SK-N-SH (cell line): ENCODE measurements at regions not wholly inside any gene's neighbourhood (a gene's known extent, or its start where the extent isn't known, plus 50 kb on each side); places are given as distances from the start of the nearest gene placed in this dataset.

Experiments used
- CTCF ChIA-PET: fragments of 300-600, 350-600 bp; formaldehyde crosslinking; extraction: SDS; loops from one replicate; lab custom pipeline; 2021; lab: Yijun Ruan, JAX
- POLR2A ChIA-PET: fragments of 350-600 bp; sonication (Branson Sonifier 250); formaldehyde crosslinking; extraction: SDS; loops from one replicate; lab custom pipeline; 2020; ENCODE audit warnings: antibody characterized with exemption, inconsistent platforms; lab: Yijun Ruan, JAX
- DNase-seq: peaks from one replicate; pipeline ENCODE4 v3.0.0; 2012
- H2AFZ ChIP-seq: fragments of 200-600 bp; sonication (generic); 2 replicates; pipeline ENCODE4 v1.8.1; 2016; ENCODE audit warnings: antibody characterized with exemption, mild to moderate bottlenecking, low read depth
- H3F3A ChIP-seq: fragments of 200-600 bp; sonication (generic); replicated peaks from 2 replicates; pipeline ENCODE3; 2016; ENCODE audit warnings: antibody characterized with exemption, mild to moderate bottlenecking; ENCODE audit not compliant: insufficient read depth
- H3K27ac ChIP-seq, 2 experiments: fragments of 200-500 bp in 1 of 2; fragments of 200-600 bp in 1 of 2; sonication (Bioruptor generic) in 1 of 2; sonication (generic), shearing (Covaris generic) in 1 of 2; 2 replicates each; pipeline versions ENCODE4 v1.5.1 to v1.6.1; 2014 to 2016; ENCODE audit warnings: low read depth in 2 of 2, inconsistent platforms in 1 of 2, low read length in 1 of 2, mild to moderate bottlenecking in 1 of 2, mixed read lengths in 1 of 2
- H3K27me3 ChIP-seq: fragments of 200-600 bp; sonication (generic), shearing (Covaris generic); 2 replicates; pipeline ENCODE4 v1.6.1; 2016; ENCODE audit warnings: mixed run types; ENCODE audit not compliant: insufficient read depth
- H3K36me3 ChIP-seq, 2 experiments: fragments of 200-500 bp in 1 of 2; fragments of 200-600 bp in 1 of 2; sonication (Bioruptor generic) in 1 of 2; sonication (generic) in 1 of 2; replicated peaks in 1 of 2; 2 replicates each; pipeline versions ENCODE3 to v1.5.1; 2014 to 2016; ENCODE audit warnings: low read length in 1 of 2, mild to moderate bottlenecking in 1 of 2; ENCODE audit not compliant: insufficient read depth in 2 of 2, control insufficient read depth in 1 of 2
- H3K4me1 ChIP-seq, 2 experiments: fragments of 200-500 bp in 1 of 2; fragments of 200-600 bp in 1 of 2; sonication (Bioruptor generic) in 1 of 2; sonication (generic), shearing (Covaris generic) in 1 of 2; 2 replicates each; pipeline versions ENCODE4 v1.5.1 to v1.6.1; 2014 to 2016; ENCODE audit warnings: low read depth in 1 of 2, low read length in 1 of 2, mixed run types in 1 of 2; ENCODE audit not compliant: insufficient read depth in 2 of 2, control insufficient read depth in 1 of 2
- H3K4me2 ChIP-seq: fragments of 200-600 bp; sonication (generic), shearing (Covaris generic); 2 replicates; pipeline ENCODE4 v1.6.1; 2017; ENCODE audit warnings: mixed run types
- H3K4me3 ChIP-seq, 2 experiments: fragments of 200-500 bp in 1 of 2; fragments of 200-600 bp in 1 of 2; sonication (Bioruptor generic) in 1 of 2; sonication (generic), shearing (Covaris generic) in 1 of 2; 2 replicates each; pipeline versions ENCODE4 v1.5.1 to v1.8.1; 2014 to 2016; ENCODE audit warnings: low read depth in 2 of 2, inconsistent platforms in 1 of 2, low read length in 1 of 2, mild to moderate bottlenecking in 1 of 2, mixed read lengths in 1 of 2, moderate library complexity in 1 of 2
- H3K79me2 ChIP-seq: fragments of 200-600 bp; sonication (generic); 2 replicates; pipeline ENCODE4 v1.8.1; 2017; ENCODE audit warnings: mild to moderate bottlenecking; ENCODE audit not compliant: insufficient read depth
- H3K9ac ChIP-seq: fragments of 200-600 bp; sonication (generic); 2 replicates; pipeline ENCODE4 v1.6.1; 2017; ENCODE audit warnings: mixed run types
- H3K9me2 ChIP-seq: fragments of 200-600 bp; sonication (generic); 2 replicates; pipeline ENCODE4 v1.6.1; 2017; ENCODE audit warnings: mixed run types
- H3K9me3 ChIP-seq: fragments of 200-600 bp; sonication (generic); 2 replicates; pipeline ENCODE4 v1.6.1; 2017; ENCODE audit warnings: mixed run types, mild to moderate bottlenecking, moderate library complexity
- H4K20me1 ChIP-seq: fragments of 200-600 bp; sonication (generic); 2 replicates; pipeline ENCODE4 v1.6.1; 2017; ENCODE audit warnings: mild to moderate bottlenecking, mixed run types; ENCODE audit not compliant: insufficient read depth
- CHD2 ChIP-seq: fragments of 150-350 bp; IDR thresholded peaks from 2 replicates; pipeline ENCODE4 v1.6.1; 2018; ENCODE audit warnings: low read length; ENCODE audit not compliant: partially characterized antibody
- EP300 ChIP-seq, 2 experiments: IDR thresholded peaks; 2 replicates each; pipeline versions ENCODE4 v1.4.0 to v1.6.1; 2012; ENCODE audit warnings: borderline replicate concordance in 1 of 2, low read depth in 1 of 2, low read length in 1 of 2
- FOXJ3 ChIP-seq: sonication (generic); formaldehyde crosslinking; IDR thresholded peaks from 2 replicates; pipeline ENCODE4 v1.5.1; 2020; ENCODE audit warnings: mild to moderate bottlenecking, missing genetic modification reagents
- GATA2 ChIP-seq: sonication (generic); formaldehyde crosslinking; IDR thresholded peaks from 2 replicates; pipeline ENCODE4 v1.5.0; 2020; ENCODE audit warnings: mild to moderate bottlenecking, missing genetic modification reagents
- JUND ChIP-seq: IDR thresholded peaks from 2 replicates; pipeline ENCODE4 v1.4.0; 2012
- MAX ChIP-seq: IDR thresholded peaks from 2 replicates; pipeline ENCODE4 v1.4.0; 2012; ENCODE audit warnings: low read depth
- MEF2A ChIP-seq: IDR thresholded peaks from 2 replicates; pipeline ENCODE4 v1.4.0; 2012; ENCODE audit warnings: low read depth, borderline replicate concordance
- MXI1 ChIP-seq: IDR thresholded peaks from 2 replicates; pipeline ENCODE4 v1.6.1; 2012; ENCODE audit warnings: mild to moderate bottlenecking, low read depth, low read length, improper control_type of control experiment
- NFIC ChIP-seq: IDR thresholded peaks from 2 replicates; pipeline ENCODE4 v1.4.0; 2012; ENCODE audit warnings: borderline replicate concordance
- PBX3 ChIP-seq: IDR thresholded peaks from 2 replicates; pipeline ENCODE4; 2012
- RAD21 ChIP-seq: IDR thresholded peaks from 2 replicates; pipeline ENCODE4 v1.6.1; 2012; ENCODE audit warnings: mild to moderate bottlenecking, low read length
- RFX5 ChIP-seq: IDR thresholded peaks from 2 replicates; pipeline ENCODE4 v1.6.1; 2012; ENCODE audit warnings: mild to moderate bottlenecking, improper control_type of control experiment, low read length
- RXRA ChIP-seq: IDR thresholded peaks from 2 replicates; pipeline ENCODE4 v1.4.0; 2012; ENCODE audit warnings: low read depth, mild to moderate bottlenecking, borderline replicate concordance
- TCF12 ChIP-seq: IDR thresholded peaks from 2 replicates; pipeline ENCODE4 v1.4.0; 2012
- TEAD4 ChIP-seq: IDR thresholded peaks from 2 replicates; pipeline ENCODE4 v1.4.0; 2012; ENCODE audit warnings: mild to moderate bottlenecking, borderline replicate concordance; ENCODE audit not compliant: insufficient read depth
- USF1 ChIP-seq: IDR thresholded peaks from 2 replicates; pipeline ENCODE4 v1.4.0; 2012; ENCODE audit warnings: low read depth, borderline replicate concordance
- USF2 ChIP-seq: fragments of 150-350 bp; IDR thresholded peaks from 2 replicates; pipeline ENCODE4 v1.6.1; 2017; ENCODE audit warnings: antibody characterized with exemption, low read length, low read depth, borderline replicate concordance
- YY1 ChIP-seq: IDR thresholded peaks from 2 replicates; pipeline ENCODE4 v1.4.0; 2012; ENCODE audit warnings: low read depth, mild to moderate bottlenecking
- ZBTB33 ChIP-seq: IDR thresholded peaks from 2 replicates; pipeline ENCODE4 v1.4.0; 2012; ENCODE audit warnings: low read depth, borderline replicate concordance
- WGBS: methylation state at CpG from one replicate; pipeline ENCODE4 v1.1.6; 2017; ENCODE audit warnings: low lambda C conversion rate; 5-methylcytosine and 5-hydroxymethylcytosine counted together

GRCh38 chrX:138866643-138867042 lies 155.1 kb upstream of the FGF13 start:
- DNase-seq: no peak
- POLR2A ChIA-PET: no interaction called here
- H3K27ac ChIP-seq: no peak overlapping the region
- H3K9me2 ChIP-seq: no peaks in the 10 kb centered on the region
- CTCF ChIA-PET: interaction anchor here (0.9 kb wide), 1 partner anchor 11 kb away, joined by 3 read pairs; no protein-coding TSS in a partner anchor
- no peaks in the 10 kb centered on the region for H3F3A ChIP-seq
- 11% methylated on average over 4 of the region's 4 CpGs for WGBS
- no peak overlapping the region for H2AFZ ChIP-seq
- no peaks in the 10 kb centered on the region for H3K4me1 ChIP-seq
- H3K27me3 ChIP-seq: no peaks in the 10 kb centered on the region
- no peaks in the 10 kb centered on the region for H3K36me3 ChIP-seq
- H3K9me3 ChIP-seq: no peaks in the 10 kb centered on the region
- no peaks in the 10 kb centered on the region for H4K20me1 ChIP-seq
- H3K4me2 ChIP-seq: no peak overlapping the region
- no peak overlapping the region for H3K4me3 ChIP-seq
- H3K9ac ChIP-seq: no peak overlapping the region
- H3K79me2 ChIP-seq: no peaks in the 10 kb centered on the region
- no peak for TF ChIP-seq ZBTB33
- TF ChIP-seq MEF2A: no peak
- TF ChIP-seq NFIC: no peak
- TF ChIP-seq YY1: no peak
- no peak for TF ChIP-seq FOXJ3 (CRISPR knock-in tag)
- no peak for TF ChIP-seq MAX
- TF ChIP-seq JUND: no peak
- TF ChIP-seq GATA2 (CRISPR knock-in tag): no peak

GRCh38 chrX:138865093-138865649 lies 153.7 kb upstream of the FGF13 start:
- Histone ChIP-seq H3K36me3 (no peaks in the 10 kb centered on the region), H2AFZ (no peak overlapping the region), H3K27ac (no peak overlapping the region), H3K4me3 (no peak overlapping the region), H3K9me2 (no peaks in the 10 kb centered on the region), H3K27me3 (no peaks in the 10 kb centered on the region), H3K79me2 (no peaks in the 10 kb centered on the region), H3F3A (no peaks in the 10 kb centered on the region), H3K4me2 (no peak overlapping the region), H3K9me3 (no peaks in the 10 kb centered on the region), H3K4me1 (no peaks in the 10 kb centered on the region), H3K9ac (no peak overlapping the region), H4K20me1 (no peaks in the 10 kb centered on the region)
- WGBS: 2% methylated on average over 6 of the region's 6 CpGs
- TF ChIP-seq MAX (no peak), RFX5 (no peak), MXI1 (no peak), CHD2 (no peak), USF1 (no peak), ZBTB33 (no peak), RXRA (no peak), PBX3 (no peak), EP300 (IDR thresholded peaks at IDR 0.05; ENCODE audit: borderline replicate concordance in 1 of 2, low read depth in 1 of 2, low read length in 1 of 2) (no peak), USF2 (no peak), TCF12 (no peak), TEAD4 (no peak), GATA2 (CRISPR knock-in tag) (no peak), RAD21 (no peak)
- no peak for DNase-seq
- CTCF ChIA-PET: no interaction called here
- POLR2A ChIA-PET: no interaction called here
